A172 (cell line): ENCODE measurements at regions not wholly inside any gene's neighbourhood (a gene's known extent, or its start where the extent isn't known, plus 50 kb on each side); places are given as distances from the start of the nearest gene placed in this dataset.

Experiments
- DNase-seq: peaks from one replicate; pipeline ENCODE4 v3.0.0-alpha.2; 2015; ENCODE audit warnings: low spot score

- peak; percentile 88 for DNase-seq
Measured at GRCh38 chr4:54152846-54153600, 53.1 kb downstream of the GSX2 start.

GRCh38 chr4:54155936-54156335 lies 56.0 kb downstream of the GSX2 start:
- DNase-seq, result no peak

- no peak for DNase-seq
Measured at GRCh38 chr4:54157606-54158005, 57.6 kb downstream of the GSX2 start.

- no peak for DNase-seq
Measured at GRCh38 chr4:54159543-54159942, 59.6 kb downstream of the GSX2 start.

- peak; percentile 40 for DNase-seq
Measured at GRCh38 chr4:54165011-54165410, 64.1 kb upstream of the PDGFRA start.

- peak; percentile 82 for DNase-seq
Measured at GRCh38 chr4:54165438-54165837, 63.7 kb upstream of the PDGFRA start.

GRCh38 chr4:54167508-54167907 lies 61.6 kb upstream of the PDGFRA start:
- no peak for DNase-seq

GRCh38 chr4:54169176-54169575 lies 59.9 kb upstream of the PDGFRA start:
- no peak for DNase-seq

- no peak for DNase-seq
Measured at GRCh38 chr4:54172156-54172555, 56.9 kb upstream of the PDGFRA start.

GRCh38 chr4:54173281-54173912 lies 55.7 kb upstream of the PDGFRA start:
- no peak for DNase-seq

GRCh38 chr4:54176202-54176601 lies 52.9 kb upstream of the PDGFRA start:
- DNase-seq, result no peak
